ENCODE measurements at regions not wholly inside any gene's neighbourhood (a gene's known extent, or its start where the extent isn't known, plus 50 kb on each side); places are given as distances from the start of the nearest gene placed in this dataset.

- H3K36me3 Mint-ChIP-seq = no peaks in the 10 kb centered on the region
- peaks cover 16% of the 10 kb centered on the region for H3K4me1 Mint-ChIP-seq (ENCODE audit: unreplicated experiment)
- no peak for TF ChIP-seq CTCF (conservative IDR thresholded peaks at IDR 0.05)
- DNase-seq (ENCODE audit: extremely low spot score, unreplicated experiment) = no peak
- H3K27ac Mint-ChIP-seq = no peak overlapping the region
- H3K9me3 Mint-ChIP-seq = no peaks in the 10 kb centered on the region
- H3K4me3 Mint-ChIP-seq = no peak overlapping the region
- H3K27me3 Mint-ChIP-seq = peaks cover 3% of the 10 kb centered on the region
Measured at GRCh38 chr7:68420342-68421192, 1177.7 kb upstream of the AUTS2 start.

- H3K4me3 Mint-ChIP-seq = no peak overlapping the region
- no peaks in the 10 kb centered on the region for H3K9me3 Mint-ChIP-seq
- TF ChIP-seq CTCF (conservative IDR thresholded peaks at IDR 0.05) = no peak
- peaks cover 3% of the 10 kb centered on the region for H3K27me3 Mint-ChIP-seq
- H3K4me1 Mint-ChIP-seq (ENCODE audit: unreplicated experiment) = peaks cover 16% of the 10 kb centered on the region
- DNase-seq (ENCODE audit: extremely low spot score, unreplicated experiment) = no peak
- no peak overlapping the region for H3K27ac Mint-ChIP-seq
- H3K36me3 Mint-ChIP-seq = no peaks in the 10 kb centered on the region
Measured at GRCh38 chr7:68421712-68422111, 1176.6 kb upstream of the AUTS2 start.

GRCh38 chr7:68422281-68422680, 1176.0 kb upstream of the AUTS2 start:
- H3K27me3 Mint-ChIP-seq = peaks cover 5% of the 10 kb centered on the region
- H3K27ac Mint-ChIP-seq = no peak overlapping the region
- H3K36me3 Mint-ChIP-seq = no peaks in the 10 kb centered on the region
- H3K4me1 Mint-ChIP-seq (ENCODE audit: unreplicated experiment) = peaks cover 16% of the 10 kb centered on the region
- no peak for DNase-seq (ENCODE audit: extremely low spot score, unreplicated experiment)
- TF ChIP-seq CTCF (conservative IDR thresholded peaks at IDR 0.05) = no peak
- H3K4me3 Mint-ChIP-seq = no peak overlapping the region
- no peaks in the 10 kb centered on the region for H3K9me3 Mint-ChIP-seq

DNA sequence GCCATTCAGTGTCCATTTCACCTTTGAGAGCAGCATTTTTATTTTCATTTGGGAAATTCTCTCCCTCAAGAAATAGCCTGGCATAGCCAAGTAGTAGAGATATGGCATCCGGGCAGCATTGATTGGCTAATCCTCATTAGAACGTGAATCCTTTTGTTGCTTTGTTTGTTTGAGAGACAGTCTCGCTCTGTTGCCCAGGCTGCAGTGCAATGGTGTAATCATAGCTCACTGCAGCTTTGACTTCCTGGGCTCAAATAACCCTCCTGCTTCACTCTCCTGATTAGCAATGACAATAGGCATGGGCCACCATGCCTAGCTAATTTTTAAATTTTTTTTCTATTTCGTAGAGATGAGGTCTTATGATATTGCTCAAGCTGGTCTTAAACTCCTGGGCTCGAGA, 1174.9 kb upstream of the AUTS2 start:
- DNase-seq (ENCODE audit: extremely low spot score, unreplicated experiment) = no peak
- Mint-ChIP-seq H3K27ac (no peak overlapping the region), H3K9me3 (no peaks in the 10 kb centered on the region), H3K36me3 (no peaks in the 10 kb centered on the region), H3K27me3 (peaks cover 4% of the 10 kb centered on the region), H3K4me1 (ENCODE audit: unreplicated experiment) (peaks cover 16% of the 10 kb centered on the region), H3K4me3 (no peak overlapping the region)
- TF ChIP-seq CTCF (conservative IDR thresholded peaks at IDR 0.05) = no peak

DNA sequence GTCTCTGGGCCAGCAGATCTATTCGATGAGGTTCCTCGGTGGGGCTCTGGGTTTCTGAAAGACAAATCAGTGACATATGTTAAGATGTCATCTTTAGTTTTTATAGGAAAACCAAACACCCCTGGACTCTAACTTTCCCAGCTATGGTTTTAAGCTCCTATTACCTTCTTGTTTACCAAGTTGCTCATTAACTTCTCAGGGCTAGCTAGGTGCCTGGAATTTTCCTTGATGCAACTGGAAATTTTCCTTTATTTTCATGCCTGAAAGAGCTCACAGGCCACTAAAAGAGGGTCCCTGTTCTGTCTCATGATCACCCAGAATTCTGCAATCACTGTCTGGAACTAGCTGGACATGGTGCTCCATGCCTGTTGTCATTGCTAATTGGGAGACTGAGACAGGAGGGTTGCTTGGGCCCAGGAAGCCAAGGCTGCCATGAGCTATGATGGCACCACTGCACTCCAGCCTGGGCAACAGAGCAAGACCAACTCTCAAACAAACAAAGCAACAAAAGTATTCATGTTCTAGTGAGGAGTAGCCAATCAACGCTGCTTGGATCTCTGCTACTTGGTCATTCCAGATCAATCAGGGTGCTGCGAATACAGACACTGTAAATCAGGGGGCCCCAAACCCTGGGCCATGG, 1173.5 kb upstream of the AUTS2 start:
- peaks cover 16% of the 10 kb centered on the region for H3K4me1 Mint-ChIP-seq (ENCODE audit: unreplicated experiment)
- H3K36me3 Mint-ChIP-seq = no peaks in the 10 kb centered on the region
- no peak for TF ChIP-seq CTCF (conservative IDR thresholded peaks at IDR 0.05)

More for the DNA sequence above, 1173.5 kb upstream of the AUTS2 start:
- Mint-ChIP-seq H3K4me3 (no peak overlapping the region), H3K27ac (no peak overlapping the region), H3K9me3 (no peaks in the 10 kb centered on the region), H3K27me3 (peaks cover 4% of the 10 kb centered on the region)
- no peak for DNase-seq (ENCODE audit: extremely low spot score, unreplicated experiment)

Measured in type B pancreatic cell (in vitro differentiated cells).